Right lobe of liver (tissue), 4 donors: ENCODE measurements at regions not wholly inside any gene's neighbourhood (a gene's known extent, or its start where the extent isn't known, plus 50 kb on each side); places are given as distances from the start of the nearest gene placed in this dataset.

Experiments used
- POLR2A ChIP-seq: fragments of 450-650 bp; IDR thresholded peaks from one replicate; pipeline ENCODE4 v1.6.1; 2017; ENCODE audit warnings: antibody characterized with exemption, mild to moderate bottlenecking
- TF ChIP-seq, protein P1 (sequence below), 4 donors: fragments of 200-600 bp in 3 of 4; fragments of 450-650 bp in 1 of 4; IDR thresholded peaks; one replicate each; pipeline versions ENCODE4 v1.5.1 to v1.8.0; 2016 to 2022; ENCODE audit warnings: antibody characterized with exemption in 4 of 4, mild to moderate bottlenecking in 2 of 4
- donor health status: DM: no; HTN: no; CAD: no.
- donor health status: DM: no; HTN: no; CAD: no.
- donor health status: DM: no; HTN: yes; CAD: no.

GRCh38 chr16:88283596-88283995 lies 99.2 kb upstream of the ZNF469 start:
- TF ChIP-seq POLR2A: no peak
- TF ChIP-seq, protein P1, sequence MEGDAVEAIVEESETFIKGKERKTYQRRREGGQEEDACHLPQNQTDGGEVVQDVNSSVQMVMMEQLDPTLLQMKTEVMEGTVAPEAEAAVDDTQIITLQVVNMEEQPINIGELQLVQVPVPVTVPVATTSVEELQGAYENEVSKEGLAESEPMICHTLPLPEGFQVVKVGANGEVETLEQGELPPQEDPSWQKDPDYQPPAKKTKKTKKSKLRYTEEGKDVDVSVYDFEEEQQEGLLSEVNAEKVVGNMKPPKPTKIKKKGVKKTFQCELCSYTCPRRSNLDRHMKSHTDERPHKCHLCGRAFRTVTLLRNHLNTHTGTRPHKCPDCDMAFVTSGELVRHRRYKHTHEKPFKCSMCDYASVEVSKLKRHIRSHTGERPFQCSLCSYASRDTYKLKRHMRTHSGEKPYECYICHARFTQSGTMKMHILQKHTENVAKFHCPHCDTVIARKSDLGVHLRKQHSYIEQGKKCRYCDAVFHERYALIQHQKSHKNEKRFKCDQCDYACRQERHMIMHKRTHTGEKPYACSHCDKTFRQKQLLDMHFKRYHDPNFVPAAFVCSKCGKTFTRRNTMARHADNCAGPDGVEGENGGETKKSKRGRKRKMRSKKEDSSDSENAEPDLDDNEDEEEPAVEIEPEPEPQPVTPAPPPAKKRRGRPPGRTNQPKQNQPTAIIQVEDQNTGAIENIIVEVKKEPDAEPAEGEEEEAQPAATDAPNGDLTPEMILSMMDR (IDR thresholded peaks at IDR 0.05): no peak
